ENCODE measurements at regions not wholly inside any gene's neighbourhood (a gene's known extent, or its start where the extent isn't known, plus 50 kb on each side); places are given as distances from the start of the nearest gene placed in this dataset.

- TF ChIP-seq HNF4G (IDR thresholded peaks at IDR 0.05) (no peak), ZBTB33 (IDR thresholded peaks at IDR 0.05) (no peak), RXRA (IDR thresholded peaks at IDR 0.05) (no peak), GABPA (IDR thresholded peaks at IDR 0.05 in 1 of 2, conservative IDR thresholded peaks at IDR 0.05 in 1 of 2) (no peak), REST (IDR thresholded peaks at IDR 0.05) (no peak), HNF4A (conservative IDR thresholded peaks at IDR 0.05) (no peak), YY1 (IDR thresholded peaks at IDR 0.05) (no peak), SP1 (IDR thresholded peaks at IDR 0.05) (no peak), FOXA2 (IDR thresholded peaks at IDR 0.05) (no peak), RAD21 (IDR thresholded peaks at IDR 0.05) (no peak), JUND (IDR thresholded peaks at IDR 0.05) (no peak), EGR1 (IDR thresholded peaks at IDR 0.05; ENCODE audit: low read depth in 2 of 2) (no peak), TAF1 (conservative IDR thresholded peaks at IDR 0.05) (no peak), FOXA1 (IDR thresholded peaks at IDR 0.05) (no peak), NR2F2 (IDR thresholded peaks at IDR 0.05) (no peak)
- TF ChIP-seq, protein P1, sequence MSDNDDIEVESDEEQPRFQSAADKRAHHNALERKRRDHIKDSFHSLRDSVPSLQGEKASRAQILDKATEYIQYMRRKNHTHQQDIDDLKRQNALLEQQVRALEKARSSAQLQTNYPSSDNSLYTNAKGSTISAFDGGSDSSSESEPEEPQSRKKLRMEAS (IDR thresholded peaks at IDR 0.05) = no peak
- TF ChIP-seq, protein P2, sequence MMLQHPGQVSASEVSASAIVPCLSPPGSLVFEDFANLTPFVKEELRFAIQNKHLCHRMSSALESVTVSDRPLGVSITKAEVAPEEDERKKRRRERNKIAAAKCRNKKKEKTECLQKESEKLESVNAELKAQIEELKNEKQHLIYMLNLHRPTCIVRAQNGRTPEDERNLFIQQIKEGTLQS (IDR thresholded peaks at IDR 0.05) = no peak
- TF ChIP-seq, protein P3, sequence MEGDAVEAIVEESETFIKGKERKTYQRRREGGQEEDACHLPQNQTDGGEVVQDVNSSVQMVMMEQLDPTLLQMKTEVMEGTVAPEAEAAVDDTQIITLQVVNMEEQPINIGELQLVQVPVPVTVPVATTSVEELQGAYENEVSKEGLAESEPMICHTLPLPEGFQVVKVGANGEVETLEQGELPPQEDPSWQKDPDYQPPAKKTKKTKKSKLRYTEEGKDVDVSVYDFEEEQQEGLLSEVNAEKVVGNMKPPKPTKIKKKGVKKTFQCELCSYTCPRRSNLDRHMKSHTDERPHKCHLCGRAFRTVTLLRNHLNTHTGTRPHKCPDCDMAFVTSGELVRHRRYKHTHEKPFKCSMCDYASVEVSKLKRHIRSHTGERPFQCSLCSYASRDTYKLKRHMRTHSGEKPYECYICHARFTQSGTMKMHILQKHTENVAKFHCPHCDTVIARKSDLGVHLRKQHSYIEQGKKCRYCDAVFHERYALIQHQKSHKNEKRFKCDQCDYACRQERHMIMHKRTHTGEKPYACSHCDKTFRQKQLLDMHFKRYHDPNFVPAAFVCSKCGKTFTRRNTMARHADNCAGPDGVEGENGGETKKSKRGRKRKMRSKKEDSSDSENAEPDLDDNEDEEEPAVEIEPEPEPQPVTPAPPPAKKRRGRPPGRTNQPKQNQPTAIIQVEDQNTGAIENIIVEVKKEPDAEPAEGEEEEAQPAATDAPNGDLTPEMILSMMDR (IDR thresholded peaks at IDR 0.05; ENCODE audit: low read depth, low read length, missing input control) = no peak
- H3K9ac ChIP-seq (ENCODE audit: low read depth in 1 of 2, low read length in 2 of 2) = no peak overlapping the region
- no peak overlapping the region for H3K4me3 ChIP-seq (ENCODE audit: low read depth in 1 of 3, low read length in 3 of 3)
- peaks cover 0 to 5% (median 0%) of the 10 kb centered on the region in 4 donors for H3K27me3 ChIP-seq (ENCODE audit: control insufficient read depth in 4 of 4, insufficient read depth in 4 of 4, low read length in 3 of 4)
- WGBS = 84% methylated on average over 3 of the region's 3 CpGs
- DNase-seq (ENCODE audit: low spot score) = no peak
- no peaks in the 10 kb centered on the region for H3K9me3 ChIP-seq (ENCODE audit: control insufficient read depth in 4 of 4, low read length in 3 of 4)
- no peaks in the 10 kb centered on the region for H3K4me1 ChIP-seq (ENCODE audit: control insufficient read depth in 4 of 4, insufficient read depth in 4 of 4, low read length in 3 of 4)
- H3K27ac ChIP-seq (ENCODE audit: low read depth in 1 of 2, low read length in 2 of 2) = no peak overlapping the region
- no peaks in the 10 kb centered on the region for H3K36me3 ChIP-seq (ENCODE audit: control insufficient read depth in 4 of 4, insufficient read depth in 3 of 4, low read depth in 1 of 4, low read length in 3 of 4)
Measured at GRCh38 chr18:8504424-8504823, 104.8 kb upstream of the RAB12 start.

Measured in liver (tissue), 8 donors.